IPS DF 6.9 (cell line): ENCODE measurements at regions not wholly inside any gene's neighbourhood (a gene's known extent, or its start where the extent isn't known, plus 50 kb on each side); places are given as distances from the start of the nearest gene placed in this dataset.

Source experiments
- DNase-seq: peaks from one replicate; pipeline ENCODE4 v3.0.0-alpha.2; 2013; ENCODE audit warnings: low read depth, low spot score
- H3K27ac ChIP-seq: one replicate; pipeline ENCODE4 v1.5.1; 2013; ENCODE audit warnings: low read length, control low read depth
- H3K27me3 ChIP-seq: 2 replicates; pipeline ENCODE4 v1.6.1; 2013; ENCODE audit warnings: mild to moderate bottlenecking, low read length; ENCODE audit not compliant: control insufficient read depth, insufficient read depth
- H3K36me3 ChIP-seq: 2 replicates; pipeline ENCODE4 v1.6.1; 2013; ENCODE audit warnings: low read length; ENCODE audit not compliant: control insufficient read depth, insufficient read depth
- H3K4me1 ChIP-seq: 2 replicates; pipeline ENCODE4 v1.6.1; 2013; ENCODE audit warnings: low read length; ENCODE audit not compliant: control insufficient read depth, insufficient read depth
- H3K4me3 ChIP-seq: 2 replicates; pipeline ENCODE4 v1.5.1; 2013; ENCODE audit warnings: mild to moderate bottlenecking, low read length
- H3K9me3 ChIP-seq: 2 replicates; pipeline ENCODE4 v1.6.1; 2013; ENCODE audit warnings: low read length, inconsistent platforms; ENCODE audit not compliant: control insufficient read depth, insufficient read depth
- WGBS: extraction: QIAGEN DNeasy Blood & Tissue Kit; methylation state at CpG from one replicate; pipeline ENCODE4 v1.1.7; 2013; ENCODE audit warnings: mixed read lengths, missing lambda C conversion rate; ENCODE audit not compliant: insufficient read length, insufficient coverage; 5-methylcytosine and 5-hydroxymethylcytosine counted together

DNA sequence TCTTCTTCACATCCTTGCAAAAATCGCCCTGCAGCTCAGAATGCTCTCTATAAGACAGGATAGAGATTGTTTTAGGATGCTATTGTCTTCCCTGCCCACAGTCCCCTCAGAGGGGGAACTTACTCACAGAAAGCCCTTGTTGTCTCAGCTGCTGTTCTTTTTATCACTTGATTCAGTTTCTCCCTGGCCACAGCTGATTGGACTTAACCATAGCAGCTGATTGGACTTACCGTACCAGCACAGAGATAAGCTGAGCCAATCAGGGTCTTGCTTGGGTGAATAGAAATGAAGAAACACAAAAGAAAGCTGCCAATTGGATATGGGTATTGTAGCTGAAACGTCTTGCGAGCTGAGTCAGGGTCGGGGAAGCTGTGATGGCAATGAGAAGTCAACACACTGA, 194.2 kb upstream of the MEX3C start:
- Histone ChIP-seq H3K9me3 (no peaks in the 10 kb centered on the region), H3K27ac (no peak overlapping the region), H3K36me3 (no peaks in the 10 kb centered on the region), H3K27me3 (no peaks in the 10 kb centered on the region; the same call in 1 of the 2 replicates), H3K4me1 (no peaks in the 10 kb centered on the region), H3K4me3 (no peak overlapping the region)
- no CpG with 5 or more reads among the region's 5 CpGs for WGBS
- no peak for DNase-seq

GRCh38 chr18:51397347-51397962, 200.0 kb upstream of the MEX3C start:
- no peaks in the 10 kb centered on the region for H3K27me3 ChIP-seq
- no CpG with 5 or more reads among the region's 4 CpGs for WGBS
- no peak for DNase-seq

DNA sequence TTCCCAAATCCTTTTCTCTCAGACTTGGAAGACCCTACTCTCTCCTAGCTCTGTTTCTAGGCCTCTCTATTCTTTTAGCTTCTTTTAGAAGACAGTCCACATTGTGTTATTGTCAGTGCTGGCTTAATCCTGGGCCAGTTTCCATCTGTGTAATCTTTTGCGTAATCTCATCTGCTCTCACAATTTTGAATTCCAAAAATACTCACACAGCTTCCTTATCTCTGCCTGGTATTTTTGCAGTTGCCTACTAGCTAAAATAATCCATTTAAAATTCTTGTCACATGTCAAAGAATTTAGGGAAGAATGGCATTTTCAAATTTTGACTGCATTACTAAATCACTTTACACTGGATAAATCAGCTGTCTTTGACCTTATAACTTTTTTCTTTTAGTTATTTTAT, 200.6 kb upstream of the MEX3C start:
- no peaks in the 10 kb centered on the region for H3K9me3 ChIP-seq
- no peak overlapping the region for H3K4me3 ChIP-seq
- no peaks in the 10 kb centered on the region for H3K27me3 ChIP-seq
- no peaks in the 10 kb centered on the region for H3K36me3 ChIP-seq
- H3K4me1 ChIP-seq: peaks cover 2% of the 10 kb centered on the region; the same call in 1 of the 2 replicates
- DNase-seq: no peak
- WGBS: no CpG with 5 or more reads among the region's 1 CpG
- no peak overlapping the region for H3K27ac ChIP-seq

More at GRCh38 chr18:51397347-51397962, 200.0 kb upstream of the MEX3C start:
- no peaks in the 10 kb centered on the region for H3K9me3 ChIP-seq
- 0 out of 2 replicates have a peak, but pooled peaks cover 2% of the 10 kb centered on the region for H3K4me1 ChIP-seq
- H3K27ac ChIP-seq: no peak overlapping the region
- no peaks in the 10 kb centered on the region for H3K36me3 ChIP-seq
- no peak overlapping the region for H3K4me3 ChIP-seq

GRCh38 chr18:51399491-51400122, 202.1 kb upstream of the MEX3C start:
- no peaks in the 10 kb centered on the region for H3K27me3 ChIP-seq
- peaks cover 2% of the 10 kb centered on the region for H3K4me1 ChIP-seq
- no peak for DNase-seq
- no peaks in the 10 kb centered on the region for H3K36me3 ChIP-seq
- WGBS: no CpG with 5 or more reads among the region's 11 CpGs
- H3K4me3 ChIP-seq: no peak overlapping the region
- no peaks in the 10 kb centered on the region for H3K9me3 ChIP-seq
- no peak overlapping the region for H3K27ac ChIP-seq

- no peak overlapping the region for H3K27ac ChIP-seq
- WGBS: no CpG with 5 or more reads among the region's 2 CpGs
These were observed 203.2 kb upstream of the MEX3C start for GRCh38 chr18:51400721-51401120.

GRCh38 chr18:51401912-51402311, 204.4 kb upstream of the MEX3C start:
- Histone ChIP-seq H3K27me3 (no peaks in the 10 kb centered on the region), H3K4me3 (no peak overlapping the region), H3K4me1 (peaks cover 3% of the 10 kb centered on the region), H3K36me3 (no peaks in the 10 kb centered on the region), H3K9me3 (no peaks in the 10 kb centered on the region), H3K27ac (no peak overlapping the region)
- DNase-seq: no peak
- WGBS: no CpG with 5 or more reads among the region's 2 CpGs

More at GRCh38 chr18:51400721-51401120, 203.2 kb upstream of the MEX3C start:
- Histone ChIP-seq H3K27me3 (no peaks in the 10 kb centered on the region), H3K36me3 (no peaks in the 10 kb centered on the region), H3K9me3 (no peaks in the 10 kb centered on the region), H3K4me3 (no peak overlapping the region), H3K4me1 (peaks cover 2% of the 10 kb centered on the region)
- no peak for DNase-seq

GRCh38 chr18:51404620-51405019, 207.1 kb upstream of the MEX3C start:
- DNase-seq: no peak
- no peak overlapping the region for H3K4me3 ChIP-seq
- H3K27me3 ChIP-seq: no peaks in the 10 kb centered on the region
- H3K9me3 ChIP-seq: no peaks in the 10 kb centered on the region
- no CpG with 5 or more reads among the region's 2 CpGs for WGBS
- H3K36me3 ChIP-seq: no peaks in the 10 kb centered on the region
- no peak overlapping the region for H3K27ac ChIP-seq
- peaks cover 4% of the 10 kb centered on the region for H3K4me1 ChIP-seq

DNA sequence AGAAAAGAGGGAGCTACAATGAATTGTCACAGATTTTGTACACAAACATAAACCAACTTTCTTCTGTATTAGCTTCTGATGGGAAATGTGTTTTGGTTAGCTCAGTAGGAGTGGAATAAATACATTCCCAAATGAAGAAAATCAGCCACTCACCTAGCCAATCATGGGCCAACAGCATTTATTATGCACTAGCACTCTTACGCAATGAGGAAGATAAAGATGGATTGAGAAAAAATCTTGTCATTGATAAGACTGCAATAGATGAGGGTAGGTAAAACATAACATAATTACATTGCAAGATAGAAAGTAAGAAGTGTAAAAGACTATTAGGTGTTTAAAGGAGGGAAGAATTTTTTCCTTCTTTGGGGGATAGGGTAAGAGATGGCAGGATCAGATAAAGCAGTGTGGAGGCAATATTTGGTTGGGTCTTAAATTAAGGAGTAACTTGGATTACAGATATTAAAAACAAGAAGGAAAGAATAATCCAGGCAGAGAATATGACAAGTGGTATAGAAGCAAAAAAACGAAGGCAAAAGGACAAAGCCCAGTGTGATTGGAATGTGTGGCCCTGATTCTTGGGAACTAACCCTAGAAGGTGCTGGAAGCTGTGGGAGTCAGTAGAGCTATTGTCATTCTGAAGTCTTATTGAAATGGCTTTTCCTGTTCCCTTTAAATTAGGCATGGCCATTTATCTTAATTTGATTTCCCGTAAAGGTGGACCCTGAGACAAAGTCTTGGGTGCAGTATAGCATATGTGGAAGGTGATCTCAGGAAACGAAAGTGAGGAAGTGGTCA, 208.4 kb upstream of the MEX3C start:
- no CpG with 5 or more reads among the region's 4 CpGs for WGBS
- Histone ChIP-seq H3K4me1 (peaks cover 2% of the 10 kb centered on the region), H3K27me3 (no peaks in the 10 kb centered on the region), H3K9me3 (no peaks in the 10 kb centered on the region), H3K36me3 (no peaks in the 10 kb centered on the region), H3K4me3 (no peak overlapping the region), H3K27ac (no peak overlapping the region)
- no peak for DNase-seq

DNA sequence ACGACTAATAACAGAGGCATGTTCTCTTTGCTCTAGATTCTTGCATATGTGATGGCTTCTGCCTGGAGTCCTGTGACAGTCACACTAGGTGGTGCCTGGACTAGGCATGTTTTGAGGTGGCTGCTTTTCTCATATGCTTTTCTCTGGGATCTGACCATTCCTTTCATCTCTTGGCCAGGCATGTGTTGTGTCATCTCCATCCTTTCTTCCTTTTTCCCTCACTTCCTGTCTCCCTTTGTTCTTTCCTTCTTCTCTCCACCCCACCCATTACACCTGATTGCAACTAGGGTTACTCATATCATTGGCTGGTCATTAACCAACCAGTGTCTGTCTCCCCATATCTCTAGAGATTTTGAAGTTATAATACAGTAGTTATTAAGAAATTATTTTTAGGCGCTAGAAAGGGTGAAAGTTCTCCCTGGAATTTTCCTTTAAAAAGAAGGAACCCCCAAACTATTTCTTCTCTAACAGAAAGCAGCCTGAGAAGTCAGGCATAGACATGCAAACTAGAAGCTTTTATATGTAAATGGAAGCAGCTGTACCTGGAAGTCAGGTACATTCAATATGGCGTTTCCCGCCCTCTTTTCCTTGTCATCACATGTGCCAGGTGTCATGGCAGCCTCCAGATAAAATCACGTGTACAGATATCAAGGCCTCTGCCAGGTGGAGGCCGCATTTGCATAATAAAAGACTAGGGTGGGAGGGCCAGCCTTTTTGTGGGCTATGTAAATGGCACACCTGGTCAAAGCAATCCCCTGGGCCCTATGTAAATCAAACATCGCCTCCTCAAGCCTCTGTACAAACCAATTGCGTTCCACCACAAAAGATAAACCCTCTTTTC, 220.4 kb upstream of the MEX3C start:
- no peak overlapping the region for H3K4me3 ChIP-seq
- peaks cover 6% of the 10 kb centered on the region; the same call in 1 of the 2 replicates for H3K4me1 ChIP-seq
- H3K36me3 ChIP-seq: no peaks in the 10 kb centered on the region
- peak overlapping the region; percentile 6 for H3K27ac ChIP-seq
- no peaks in the 10 kb centered on the region for H3K27me3 ChIP-seq
- H3K9me3 ChIP-seq: no peaks in the 10 kb centered on the region
- DNase-seq: peak; percentile 86
- whole genome bisulfite sequencing: no CpG with 5 or more reads among the region's 8 CpGs

DNA sequence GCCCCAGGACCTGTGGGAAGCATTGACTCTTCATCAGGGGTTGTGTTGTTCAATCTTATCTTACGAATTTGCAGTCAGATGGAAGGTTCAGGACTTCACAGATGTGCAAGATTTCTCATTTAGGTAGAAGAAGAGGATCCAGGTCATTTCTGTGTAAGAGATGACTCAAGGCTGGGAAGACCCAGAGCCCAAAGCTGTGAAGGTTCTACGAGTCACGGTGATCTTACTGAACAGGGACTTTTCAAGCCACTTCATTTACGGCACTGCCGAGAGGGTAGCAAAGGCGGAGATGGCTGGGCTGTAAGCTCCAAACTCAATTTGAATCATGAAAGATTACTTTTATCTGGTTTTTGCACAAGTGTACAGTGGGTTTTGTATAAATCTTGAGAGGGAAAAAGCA, 228.0 kb upstream of the MEX3C start:
- no peak for DNase-seq
- no peak overlapping the region for H3K4me3 ChIP-seq
- no CpG with 5 or more reads among the region's 6 CpGs for WGBS
- no peaks in the 10 kb centered on the region for H3K9me3 ChIP-seq
- no peaks in the 10 kb centered on the region for H3K27me3 ChIP-seq
- 0 out of 2 replicates have a peak, but pooled peaks cover 2% of the 10 kb centered on the region for H3K4me1 ChIP-seq
- H3K36me3 ChIP-seq: no peaks in the 10 kb centered on the region
- no peak overlapping the region for H3K27ac ChIP-seq
